ENCODE measurements at regions not wholly inside any gene's neighbourhood (a gene's known extent, or its start where the extent isn't known, plus 50 kb on each side); places are given as distances from the start of the nearest gene placed in this dataset.
"Not testable (repeated sequence)": the region's sequence is repeated elsewhere in the genome, so short reads cannot be mapped to it uniquely, and the experiment has no call there.

GRCh38 chr11:96567176-96567575 lies 177.4 kb downstream of the JRKL start:
- no peak for TF ChIP-seq CTCF (IDR thresholded peaks at IDR 0.05; ENCODE audit: low read depth, low read length)
- peak; percentile 29 to 45 for DNase-seq (ENCODE audit: low read depth in 2 of 2)
- H3K4me3 ChIP-seq (replicated peaks in 1 of 2; ENCODE audit: low read depth in 2 of 2, low read length in 2 of 2), result peak overlapping the region in 1 of 2 donors; percentile 11

- no peak for TF ChIP-seq CTCF (IDR thresholded peaks at IDR 0.05; ENCODE audit: low read depth, low read length)
- peak in 1 of 2 donors; percentile 3 for DNase-seq (ENCODE audit: low read depth in 2 of 2)
- no peak overlapping the region for H3K4me3 ChIP-seq (replicated peaks in 1 of 2; ENCODE audit: low read depth in 2 of 2, low read length in 2 of 2)
Measured at GRCh38 chr11:96567667-96568066, 177.9 kb downstream of the JRKL start.

DNA sequence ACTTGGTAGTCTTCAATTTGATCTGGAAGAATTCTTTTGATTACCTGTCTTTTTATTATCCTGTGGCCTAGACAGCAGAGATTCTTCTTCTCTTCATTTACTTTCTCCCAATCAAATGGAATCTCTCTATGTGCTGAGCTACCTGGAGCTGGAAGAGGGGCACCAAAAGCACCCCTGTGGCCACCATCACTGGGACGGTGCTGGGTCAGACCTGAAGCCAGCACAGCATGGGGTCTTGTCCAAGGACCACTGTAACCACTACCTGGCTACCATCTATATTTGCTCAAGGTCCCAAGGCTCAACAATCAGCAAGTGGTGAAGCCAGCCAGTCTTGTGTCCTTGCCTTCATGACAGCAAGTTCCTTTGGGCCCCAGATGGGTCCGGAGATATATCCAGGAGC lies 186.6 kb downstream of the JRKL start:
- TF ChIP-seq CTCF (IDR thresholded peaks at IDR 0.05; ENCODE audit: low read depth, low read length), result no peak
- no peak overlapping the region for H3K4me3 ChIP-seq (replicated peaks in 1 of 2; ENCODE audit: low read depth in 2 of 2, low read length in 2 of 2)
- DNase-seq (ENCODE audit: low read depth in 2 of 2), result no peak

GRCh38 chr11:96578379-96578778 lies 188.6 kb downstream of the JRKL start:
- DNase-seq (ENCODE audit: low read depth in 2 of 2), result no peak
- H3K4me3 ChIP-seq (replicated peaks in 1 of 2; ENCODE audit: low read depth in 2 of 2, low read length in 2 of 2), result no peak overlapping the region
- no peak for TF ChIP-seq CTCF (IDR thresholded peaks at IDR 0.05; ENCODE audit: low read depth, low read length)

GRCh38 chr11:96579656-96580055 lies 189.8 kb downstream of the JRKL start:
- TF ChIP-seq CTCF (IDR thresholded peaks at IDR 0.05; ENCODE audit: low read depth, low read length), result no peak
- DNase-seq (ENCODE audit: low read depth in 2 of 2), result no peak
- no peak overlapping the region for H3K4me3 ChIP-seq (replicated peaks in 1 of 2; ENCODE audit: low read depth in 2 of 2, low read length in 2 of 2)

DNA sequence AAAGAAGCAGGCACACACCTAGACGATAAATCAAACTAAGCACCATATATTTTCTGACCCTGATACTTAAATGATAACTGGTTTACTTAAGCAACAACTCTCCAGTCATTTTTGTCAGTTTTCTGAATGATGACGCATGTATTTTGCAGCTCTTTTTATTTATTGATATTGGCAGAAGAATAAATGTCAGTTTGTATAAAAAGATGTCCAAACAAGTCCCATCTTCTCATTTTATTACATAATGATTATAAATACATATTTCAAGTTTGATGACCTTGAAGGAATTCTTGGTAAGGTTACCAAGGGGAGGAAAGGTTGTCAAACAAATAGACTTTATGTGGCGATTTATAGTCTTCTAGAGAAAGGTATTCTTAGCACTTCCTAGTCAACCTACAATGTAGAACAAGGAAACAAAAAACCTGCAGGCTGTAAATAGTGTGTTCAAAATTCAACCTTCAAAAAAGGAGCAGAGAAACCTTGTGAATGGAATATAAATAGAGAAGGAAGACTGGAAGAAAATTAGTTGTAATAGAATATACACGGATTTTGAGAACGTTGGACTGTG lies 190.7 kb downstream of the JRKL start:
- TF ChIP-seq CTCF (IDR thresholded peaks at IDR 0.05; ENCODE audit: low read depth, low read length), result no peak
- no peak overlapping the region for H3K4me3 ChIP-seq (replicated peaks in 1 of 2; ENCODE audit: low read depth in 2 of 2, low read length in 2 of 2)
- no peak for DNase-seq (ENCODE audit: low read depth in 2 of 2)

GRCh38 chr11:96585944-96586880 lies 196.4 kb downstream of the JRKL start:
- not testable (repeated sequence) for DNase-seq (ENCODE audit: low read depth in 2 of 2); H3K4me3 ChIP-seq (replicated peaks in 1 of 2; ENCODE audit: low read depth in 2 of 2, low read length in 2 of 2)

- DNase-seq (ENCODE audit: low read depth in 2 of 2); H3K4me3 ChIP-seq (replicated peaks in 1 of 2; ENCODE audit: low read depth in 2 of 2, low read length in 2 of 2): not testable (repeated sequence)
Measured at GRCh38 chr11:96588793-96589192, 199.0 kb downstream of the JRKL start.
